Fibroblast of the aortic adventitia (primary cell): ENCODE measurements at regions not wholly inside any gene's neighbourhood (a gene's known extent, or its start where the extent isn't known, plus 50 kb on each side); places are given as distances from the start of the nearest gene placed in this dataset.

ENCODE experiments used
- DNase-seq: peaks from one replicate; pipeline ENCODE4 v3.0.0-alpha.2; 2010; ENCODE audit warnings: low read depth
- H3K4me3 ChIP-seq: 2 replicates; pipeline ENCODE4 v1.5.1; 2011; ENCODE audit warnings: low read depth, mild to moderate bottlenecking, control low read depth, low read length, moderate library complexity
- CTCF ChIP-seq: IDR thresholded peaks from 2 replicates; pipeline ENCODE4 v1.5.1; 2011; ENCODE audit warnings: mild to moderate bottlenecking, low read length, control low read depth, inconsistent platforms; ENCODE audit not compliant: insufficient read depth

GRCh38 chr3:72487078-72487765 lies 361.0 kb downstream of the SHQ1 start:
- H3K4me3 ChIP-seq, result no peak overlapping the region
- DNase-seq, result peak; percentile 82

GRCh38 chr3:72485641-72486040 lies 362.6 kb downstream of the SHQ1 start:
- no peak overlapping the region for H3K4me3 ChIP-seq
- peak; percentile 88 for DNase-seq
- TF ChIP-seq CTCF, result no peak

More at GRCh38 chr3:72487078-72487765, 361.0 kb downstream of the SHQ1 start:
- TF ChIP-seq CTCF, result no peak

- no peak for TF ChIP-seq CTCF
- DNase-seq, result no peak
- no peak overlapping the region for H3K4me3 ChIP-seq
These were observed 364.6 kb downstream of the SHQ1 start for GRCh38 chr3:72483554-72484104.

- DNase-seq, result peak; percentile 78
- H3K4me3 ChIP-seq, result peak overlapping the region; percentile 44
- TF ChIP-seq CTCF, result no peak
These were observed 365.5 kb downstream of the SHQ1 start for GRCh38 chr3:72482589-72483321.

GRCh38 chr3:72481542-72481941 lies 366.7 kb downstream of the SHQ1 start:
- no peak overlapping the region for H3K4me3 ChIP-seq
- no peak for DNase-seq
- no peak for TF ChIP-seq CTCF

- TF ChIP-seq CTCF, result no peak
- DNase-seq, result no peak
- H3K4me3 ChIP-seq, result no peak overlapping the region
These were observed 367.9 kb downstream of the SHQ1 start for GRCh38 chr3:72480366-72480765.
